Keratinocyte (primary cell): ENCODE measurements at regions not wholly inside any gene's neighbourhood (a gene's known extent, or its start where the extent isn't known, plus 50 kb on each side); places are given as distances from the start of the nearest gene placed in this dataset.
"Not testable (repeated sequence)": the region's sequence is repeated elsewhere in the genome, so short reads cannot be mapped to it uniquely, and the experiment has no call there.

Experiments
- DNase-seq: peaks from one replicate; pipeline ENCODE4 v3.0.0-alpha.2; 2011; ENCODE audit warnings: low read depth, missing footprints, low spot score
- FAIRE-seq: peaks from 2 replicates; lab custom pipeline; 2011; peaks lifted over from hg19 to GRCh38; lab: Jason Lieb, UNC
- H2AFZ ChIP-seq: 2 replicates; pipeline ENCODE4 v1.6.0; 2012; ENCODE audit warnings: low read length, control low read depth, inconsistent platforms; ENCODE audit not compliant: control insufficient read depth
- H3K27ac ChIP-seq: 2 replicates; pipeline ENCODE4 v1.5.1; 2011; ENCODE audit warnings: low read length; ENCODE audit not compliant: control insufficient read depth, insufficient read depth
- H3K27me3 ChIP-seq: 3 replicates; pipeline ENCODE4 v1.6.0; 2011; ENCODE audit warnings: low read length; ENCODE audit not compliant: control insufficient read depth, insufficient read depth; ENCODE audit errors: extremely low read depth
- H3K36me3 ChIP-seq, 2 experiments: 2 replicates in 1 of 2; 3 replicates in 1 of 2; pipeline ENCODE4 v1.5.1; 2011; ENCODE audit warnings: low read length in 2 of 2, mild to moderate bottlenecking in 1 of 2; ENCODE audit not compliant: control insufficient read depth in 2 of 2, insufficient read depth in 2 of 2; ENCODE audit errors: extremely low read depth in 1 of 2
- H3K4me1 ChIP-seq: 3 replicates; pipeline ENCODE4 v1.5.1; 2011; ENCODE audit warnings: low read length; ENCODE audit not compliant: control insufficient read depth, insufficient read depth; ENCODE audit errors: extremely low read depth
- H3K4me2 ChIP-seq: 3 replicates; pipeline ENCODE4 v1.6.0; 2011; ENCODE audit warnings: low read depth, low read length; ENCODE audit not compliant: control insufficient read depth, insufficient read depth; ENCODE audit errors: extremely low read depth
- H3K4me3 ChIP-seq, 3 experiments: fragments of 200-600 bp in 1 of 3; sonication (generic) in 1 of 3; 2 replicates in 2 of 3; 3 replicates in 1 of 3; pipeline ENCODE4 v1.5.1; 2011 to 2016; ENCODE audit warnings: low read length in 3 of 3, mild to moderate bottlenecking in 3 of 3, control low read depth in 2 of 3, inconsistent platforms in 1 of 3, low read depth in 1 of 3, mixed read lengths in 1 of 3, mixed run types in 1 of 3, moderate library complexity in 1 of 3; ENCODE audit not compliant: control insufficient read depth in 2 of 3, insufficient read depth in 2 of 3; ENCODE audit errors: extremely low read depth in 1 of 3
- H3K79me2 ChIP-seq: 2 replicates; pipeline ENCODE4 v1.6.0; 2012; ENCODE audit warnings: low read length; ENCODE audit not compliant: control insufficient read depth, insufficient read depth
- H3K9ac ChIP-seq: 3 replicates; pipeline ENCODE4 v1.6.0; 2011; ENCODE audit warnings: low read length; ENCODE audit not compliant: control insufficient read depth, insufficient read depth; ENCODE audit errors: extremely low read depth
- H3K9me1 ChIP-seq: 3 replicates; pipeline ENCODE4 v1.6.0; 2011; ENCODE audit warnings: low read length; ENCODE audit not compliant: control insufficient read depth, insufficient read depth; ENCODE audit errors: extremely low read depth
- H3K9me3 ChIP-seq: 2 replicates; pipeline ENCODE4 v1.5.1; 2012; ENCODE audit warnings: low read depth, low read length; ENCODE audit not compliant: control insufficient read depth
- H4K20me1 ChIP-seq: 3 replicates; pipeline ENCODE4 v1.6.0; 2011; ENCODE audit warnings: low read length; ENCODE audit not compliant: control insufficient read depth, insufficient read depth; ENCODE audit errors: extremely low read depth
- EZH2 ChIP-seq: IDR thresholded peaks from one replicate; pipeline ENCODE4 v1.6.1; 2012; ENCODE audit warnings: inconsistent platforms, mild to moderate bottlenecking, low read length, moderate library complexity
- dilution Hi-C: fragments of 300-500 bp; cut with MboI; formaldehyde crosslinking; loops from one replicate; pipeline ENCODE4 v1.7.0; 2020; ENCODE audit warnings: low sequenced_read_pairs; ENCODE audit not compliant: extremely low pct_ligation_motif_present
- TF ChIP-seq, protein P1 (sequence below), 3 experiments: IDR thresholded peaks in 1 of 3; conservative IDR thresholded peaks in 1 of 3; optimal IDR thresholded peaks in 1 of 3; 2 replicates in 2 of 3; 3 replicates in 1 of 3; pipeline versions ENCODE3 to v1.5.1; 2011; ENCODE audit warnings: low read length in 3 of 3, mild to moderate bottlenecking in 3 of 3, moderate library complexity in 2 of 3, control low read depth in 1 of 3, inconsistent platforms in 1 of 3; ENCODE audit not compliant: insufficient read depth in 2 of 3; ENCODE audit errors: extremely low read depth in 1 of 3

DNA sequence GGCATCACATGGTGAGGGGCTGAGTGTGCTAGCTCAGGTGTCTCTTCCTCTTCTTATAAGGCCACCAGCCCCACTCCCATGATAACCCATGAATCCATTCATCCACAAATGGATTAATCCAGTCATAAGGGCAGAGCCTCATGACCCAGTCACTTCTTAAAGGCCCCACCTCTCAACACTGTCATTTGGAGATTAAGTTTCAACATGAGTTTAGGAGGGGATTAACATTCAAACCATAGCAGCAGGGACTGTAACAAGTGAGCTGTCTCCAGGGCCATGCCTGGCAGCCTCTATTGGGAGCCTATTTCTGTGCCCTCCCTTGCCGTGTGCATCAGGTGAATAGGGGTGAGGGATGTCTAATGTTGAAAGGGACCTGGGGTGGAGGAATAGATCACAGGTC, 77.5 kb downstream of the CHRD start:
- H3K36me3 ChIP-seq, result no peaks in the 10 kb centered on the region
- H3K27ac ChIP-seq, result no peak overlapping the region
- H3K9me1 ChIP-seq, result no peaks in the 10 kb centered on the region
- dilution Hi-C loops, result no loop called here
- DNase-seq, result no peak
- no peak overlapping the region for H2AFZ ChIP-seq
- H3K27me3 ChIP-seq, result no peaks in the 10 kb centered on the region
- no peak overlapping the region for H3K4me2 ChIP-seq
- no peak for FAIRE-seq
- no peak overlapping the region for H3K4me3 ChIP-seq
- no peak overlapping the region for H3K9ac ChIP-seq
- no peaks in the 10 kb centered on the region for H3K79me2 ChIP-seq
- TF ChIP-seq, protein P1, sequence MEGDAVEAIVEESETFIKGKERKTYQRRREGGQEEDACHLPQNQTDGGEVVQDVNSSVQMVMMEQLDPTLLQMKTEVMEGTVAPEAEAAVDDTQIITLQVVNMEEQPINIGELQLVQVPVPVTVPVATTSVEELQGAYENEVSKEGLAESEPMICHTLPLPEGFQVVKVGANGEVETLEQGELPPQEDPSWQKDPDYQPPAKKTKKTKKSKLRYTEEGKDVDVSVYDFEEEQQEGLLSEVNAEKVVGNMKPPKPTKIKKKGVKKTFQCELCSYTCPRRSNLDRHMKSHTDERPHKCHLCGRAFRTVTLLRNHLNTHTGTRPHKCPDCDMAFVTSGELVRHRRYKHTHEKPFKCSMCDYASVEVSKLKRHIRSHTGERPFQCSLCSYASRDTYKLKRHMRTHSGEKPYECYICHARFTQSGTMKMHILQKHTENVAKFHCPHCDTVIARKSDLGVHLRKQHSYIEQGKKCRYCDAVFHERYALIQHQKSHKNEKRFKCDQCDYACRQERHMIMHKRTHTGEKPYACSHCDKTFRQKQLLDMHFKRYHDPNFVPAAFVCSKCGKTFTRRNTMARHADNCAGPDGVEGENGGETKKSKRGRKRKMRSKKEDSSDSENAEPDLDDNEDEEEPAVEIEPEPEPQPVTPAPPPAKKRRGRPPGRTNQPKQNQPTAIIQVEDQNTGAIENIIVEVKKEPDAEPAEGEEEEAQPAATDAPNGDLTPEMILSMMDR (optimal IDR thresholded peaks at IDR 0.05 in 1 of 3, IDR thresholded peaks at IDR 0.05 in 1 of 3, conservative IDR thresholded peaks at IDR 0.05 in 1 of 3; ENCODE audit: extremely low read depth in 1 of 3, insufficient read depth in 2 of 3, low read length in 3 of 3), result no peak
- no peaks in the 10 kb centered on the region for H3K9me3 ChIP-seq
- H3K4me1 ChIP-seq, result peaks cover 4% of the 10 kb centered on the region
- no peaks in the 10 kb centered on the region for H4K20me1 ChIP-seq

GRCh38 chr3:184457784-184458377, 78.0 kb downstream of the CHRD start:
- H3K9ac ChIP-seq, H3K27ac ChIP-seq, H3K9me3 ChIP-seq, DNase-seq, H3K4me1 ChIP-seq, FAIRE-seq, H3K36me3 ChIP-seq, H2AFZ ChIP-seq, H3K4me2 ChIP-seq, dilution Hi-C loops, H3K27me3 ChIP-seq, H3K4me3 ChIP-seq, H4K20me1 ChIP-seq, H3K79me2 ChIP-seq, H3K9me1 ChIP-seq: not testable (repeated sequence)

GRCh38 chr3:184459355-184459754, 79.5 kb downstream of the CHRD start:
- no peak overlapping the region for H2AFZ ChIP-seq
- FAIRE-seq (no peak), DNase-seq (no peak)

More at GRCh38 chr3:184459355-184459754, 79.5 kb downstream of the CHRD start:
- Histone ChIP-seq H3K27me3 (no peaks in the 10 kb centered on the region), H3K4me2 (no peak overlapping the region), H3K4me3 (no peak overlapping the region), H3K9ac (no peak overlapping the region), H3K27ac (no peak overlapping the region), H3K4me1 (peaks cover 4% of the 10 kb centered on the region), H4K20me1 (no peaks in the 10 kb centered on the region), H3K9me1 (no peaks in the 10 kb centered on the region), H3K36me3 (no peaks in the 10 kb centered on the region), H3K9me3 (no peaks in the 10 kb centered on the region), H3K79me2 (no peaks in the 10 kb centered on the region)
- dilution Hi-C loops, result no loop called here
- TF ChIP-seq, protein P1 (optimal IDR thresholded peaks at IDR 0.05 in 1 of 3, IDR thresholded peaks at IDR 0.05 in 1 of 3, conservative IDR thresholded peaks at IDR 0.05 in 1 of 3; ENCODE audit: extremely low read depth in 1 of 3, insufficient read depth in 2 of 3, low read length in 3 of 3), result no peak
- no peak for TF ChIP-seq EZH2
